Adrenal gland (tissue), 5 donors: ENCODE measurements at regions not wholly inside any gene's neighbourhood (a gene's known extent, or its start where the extent isn't known, plus 50 kb on each side); places are given as distances from the start of the nearest gene placed in this dataset.

ENCODE experiments used
- POLR2A ChIP-seq, 2 donors: fragments of 450-650 bp; IDR thresholded peaks; one replicate each; pipeline ENCODE4 v1.6.1; 2017; ENCODE audit warnings: antibody characterized with exemption in 2 of 2, mild to moderate bottlenecking in 2 of 2, moderate library complexity in 1 of 2
- TF ChIP-seq, protein P1 (sequence below), 6 experiments: fragments of 450-650 bp in 4 of 6; fragments of 200-600 bp in 2 of 6; sonication (generic) in 1 of 6; IDR thresholded peaks; 1 replicate in 5 of 6; 2 replicates in 1 of 6; pipeline versions ENCODE4 v1.5.1 to v1.8.0; 2016 to 2021; ENCODE audit warnings: antibody characterized with exemption in 6 of 6, mild to moderate bottlenecking in 2 of 6, moderate library complexity in 1 of 6
- donor health status: DM: no; HTN: no; CAD: no.

DNA sequence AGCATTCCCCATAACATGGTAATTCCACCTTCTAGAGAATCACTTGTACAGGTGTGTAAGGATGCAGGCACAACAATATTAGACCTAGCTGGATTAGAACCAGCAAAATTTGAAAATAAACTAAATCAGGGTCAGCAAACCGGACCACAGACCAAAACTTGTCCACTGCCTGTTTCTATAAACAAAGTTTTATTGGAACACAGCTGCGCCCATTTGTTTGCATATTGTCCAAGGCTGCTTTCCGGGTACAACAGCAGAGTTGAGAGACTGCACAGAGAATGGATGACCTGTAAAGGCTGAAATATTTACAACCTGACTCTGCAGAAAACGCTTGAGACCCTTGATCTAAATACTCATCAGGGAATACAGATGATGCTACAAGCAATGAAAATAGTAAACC, 73.6 kb upstream of the SLC45A1 start:
- TF ChIP-seq, protein P1, sequence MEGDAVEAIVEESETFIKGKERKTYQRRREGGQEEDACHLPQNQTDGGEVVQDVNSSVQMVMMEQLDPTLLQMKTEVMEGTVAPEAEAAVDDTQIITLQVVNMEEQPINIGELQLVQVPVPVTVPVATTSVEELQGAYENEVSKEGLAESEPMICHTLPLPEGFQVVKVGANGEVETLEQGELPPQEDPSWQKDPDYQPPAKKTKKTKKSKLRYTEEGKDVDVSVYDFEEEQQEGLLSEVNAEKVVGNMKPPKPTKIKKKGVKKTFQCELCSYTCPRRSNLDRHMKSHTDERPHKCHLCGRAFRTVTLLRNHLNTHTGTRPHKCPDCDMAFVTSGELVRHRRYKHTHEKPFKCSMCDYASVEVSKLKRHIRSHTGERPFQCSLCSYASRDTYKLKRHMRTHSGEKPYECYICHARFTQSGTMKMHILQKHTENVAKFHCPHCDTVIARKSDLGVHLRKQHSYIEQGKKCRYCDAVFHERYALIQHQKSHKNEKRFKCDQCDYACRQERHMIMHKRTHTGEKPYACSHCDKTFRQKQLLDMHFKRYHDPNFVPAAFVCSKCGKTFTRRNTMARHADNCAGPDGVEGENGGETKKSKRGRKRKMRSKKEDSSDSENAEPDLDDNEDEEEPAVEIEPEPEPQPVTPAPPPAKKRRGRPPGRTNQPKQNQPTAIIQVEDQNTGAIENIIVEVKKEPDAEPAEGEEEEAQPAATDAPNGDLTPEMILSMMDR (IDR thresholded peaks at IDR 0.05), result no peak
- TF ChIP-seq POLR2A (IDR thresholded peaks at IDR 0.05), result no peak
